Right kidney (tissue), 1 donor: ENCODE measurements at regions not wholly inside any gene's neighbourhood (a gene's known extent, or its start where the extent isn't known, plus 50 kb on each side); places are given as distances from the start of the nearest gene placed in this dataset.

Source experiments
- DNase-seq: peaks from one replicate; pipeline ENCODE4 v3.0.0-alpha.2; 2016

DNA sequence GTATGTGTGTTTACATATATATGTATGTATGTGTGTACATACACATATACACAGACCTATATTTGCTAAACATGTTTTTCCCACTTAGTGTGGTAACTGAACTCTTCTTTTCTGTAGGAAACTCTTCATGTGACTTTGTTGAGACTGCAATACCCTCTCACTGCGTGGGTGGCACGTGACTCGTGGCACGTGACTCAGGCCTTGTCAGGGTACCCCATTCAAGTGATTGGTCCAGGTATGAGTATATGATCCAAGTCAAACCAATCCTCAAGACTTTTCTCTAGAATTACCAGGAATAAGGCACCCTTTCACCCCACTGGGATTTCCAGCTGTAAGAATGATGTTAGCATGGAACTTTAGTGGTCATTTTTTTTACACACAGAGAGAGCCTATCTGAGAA lies 149.2 kb upstream of the KCNK2 start:
- no peak for DNase-seq

- DNase-seq, result no peak
Observed at GRCh38 chr1:214934045-214934444, 148.5 kb upstream of the KCNK2 start.

- no peak for DNase-seq
Observed at GRCh38 chr1:214935258-214935657, 147.3 kb upstream of the KCNK2 start.

DNA sequence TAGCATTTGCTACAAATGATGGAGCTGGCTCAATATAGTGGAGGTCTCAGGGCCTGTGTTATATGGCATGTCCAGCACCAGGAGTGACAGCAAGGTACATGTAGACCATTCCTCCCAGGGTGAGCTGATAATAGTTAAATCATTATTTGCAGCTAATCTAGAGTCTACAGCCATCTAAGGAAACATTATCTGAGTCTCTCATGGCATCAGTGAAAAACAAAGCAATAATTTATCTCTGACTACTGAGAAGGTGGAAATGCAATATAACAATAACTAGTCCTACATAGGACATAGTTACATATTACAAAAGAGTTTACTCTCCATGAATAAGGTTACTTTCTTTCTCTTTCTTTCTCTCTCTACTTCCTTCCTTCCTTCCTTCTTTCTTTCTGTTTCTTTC lies 143.4 kb upstream of the KCNK2 start:
- no peak for DNase-seq

DNA sequence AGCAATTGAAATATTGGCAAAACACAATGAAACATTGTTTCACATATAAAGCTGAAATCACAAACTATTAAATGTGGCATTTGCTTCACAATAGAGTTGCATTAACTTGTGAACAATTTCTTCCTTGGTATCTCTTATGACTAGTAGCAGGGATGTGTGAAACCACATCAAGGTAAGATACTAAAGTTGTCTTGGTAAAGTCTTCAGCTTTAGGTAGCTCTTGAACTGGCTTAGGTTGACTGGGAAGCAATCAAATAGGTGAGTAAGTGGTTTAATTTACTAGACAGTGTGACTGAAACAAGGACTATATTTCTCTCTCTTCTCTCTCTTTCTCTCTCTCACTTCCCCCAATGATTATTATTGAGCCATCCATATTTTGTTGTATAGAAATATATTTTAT lies 141.5 kb upstream of the KCNK2 start:
- no peak for DNase-seq

DNA sequence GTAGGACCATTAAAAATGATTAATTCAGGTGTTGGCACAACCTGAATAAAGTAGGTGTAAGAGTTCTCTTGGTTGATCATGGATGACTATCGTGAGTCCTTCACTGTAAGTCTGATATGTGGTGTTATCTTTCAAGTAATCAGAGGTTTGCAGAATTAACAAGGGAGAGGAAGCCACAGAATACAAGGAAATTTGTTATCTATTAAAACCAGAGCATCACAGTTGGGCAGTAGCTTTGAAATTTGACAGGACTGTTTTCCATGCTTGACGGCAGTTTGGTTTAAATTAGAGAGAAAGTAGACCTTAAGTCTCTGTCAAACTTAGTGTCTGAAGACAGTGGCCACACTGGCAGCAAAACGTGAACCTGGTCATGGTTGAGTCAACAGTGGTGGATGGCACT lies 139.5 kb upstream of the KCNK2 start:
- DNase-seq, result no peak

GRCh38 chr1:214946615-214947014 lies 135.9 kb upstream of the KCNK2 start:
- DNase-seq, result no peak

GRCh38 chr1:214952648-214953047 lies 129.9 kb upstream of the KCNK2 start:
- no peak for DNase-seq

GRCh38 chr1:214953901-214954616 lies 128.5 kb upstream of the KCNK2 start:
- no peak for DNase-seq

DNA sequence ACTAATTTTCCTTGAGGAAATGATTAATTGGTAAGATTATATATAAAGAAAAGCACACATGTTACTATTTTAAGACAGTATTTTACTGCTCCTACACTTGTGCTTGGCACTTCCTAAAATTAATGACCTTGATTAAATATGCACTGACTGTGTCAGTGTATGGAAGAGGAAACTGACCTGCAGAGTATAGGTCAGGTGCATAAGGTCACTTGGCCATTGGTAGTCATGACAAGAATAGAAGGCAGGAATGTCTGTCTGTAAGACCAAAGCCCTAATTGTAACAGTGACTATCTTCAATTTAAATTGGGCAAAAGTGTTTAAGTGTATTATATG lies 128.0 kb upstream of the KCNK2 start:
- no peak for DNase-seq

GRCh38 chr1:214957330-214958137 lies 125.0 kb upstream of the KCNK2 start:
- no peak for DNase-seq

- no peak for DNase-seq
Observed at GRCh38 chr1:214958486-214958885, 124.1 kb upstream of the KCNK2 start.

DNA sequence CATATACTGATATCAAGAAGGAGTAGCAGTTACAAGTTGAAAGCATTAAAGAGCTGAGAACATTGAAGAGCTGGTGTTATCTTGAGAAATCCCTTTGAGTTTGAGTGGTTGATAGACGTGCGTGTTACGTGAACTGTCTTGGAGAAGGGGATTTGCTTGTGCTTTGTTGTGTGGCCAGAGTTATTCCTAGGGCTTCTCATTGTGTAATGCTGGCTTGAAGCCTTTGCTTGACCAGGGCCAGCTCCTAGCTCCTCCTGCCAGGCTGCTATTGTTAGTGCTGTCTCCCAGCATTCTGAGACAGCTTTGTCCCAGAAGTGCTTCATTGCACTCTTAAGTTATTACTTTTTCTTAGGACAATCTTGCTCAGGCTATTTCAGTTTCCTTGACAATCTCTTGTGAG lies 116.2 kb upstream of the KCNK2 start:
- DNase-seq, result no peak

DNA sequence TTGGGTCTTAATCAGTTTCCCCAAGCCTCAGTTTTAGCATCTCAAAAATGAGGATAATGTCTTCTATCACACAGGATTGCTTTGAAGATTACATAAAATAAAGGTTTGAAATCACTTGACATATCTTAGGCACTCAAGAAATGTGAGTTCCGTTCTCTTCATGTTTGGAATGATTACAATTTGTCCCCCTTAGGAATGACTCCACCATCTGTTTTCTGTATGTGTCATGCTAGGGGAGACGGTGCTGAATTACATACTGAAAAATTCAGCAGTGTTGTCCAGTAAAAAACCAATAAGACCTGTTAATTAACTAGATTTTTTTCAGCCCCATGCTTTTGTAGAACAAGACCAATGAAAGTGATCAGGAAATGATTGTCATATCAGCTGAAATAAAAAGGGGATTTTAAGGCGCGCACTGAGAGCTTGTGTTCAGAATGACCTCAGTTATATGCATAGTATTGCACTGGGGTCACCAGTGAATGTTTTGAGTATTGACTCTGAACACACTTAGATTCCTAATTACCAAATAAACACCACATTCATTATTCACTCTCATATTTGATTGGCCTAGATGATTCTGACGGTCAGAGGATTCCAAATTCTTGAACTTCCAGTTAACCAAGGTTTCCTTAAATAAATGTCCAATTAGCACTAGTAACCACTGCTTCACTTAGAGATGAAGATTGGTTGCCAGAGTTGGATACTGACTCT lies 114.5 kb upstream of the KCNK2 start:
- no peak for DNase-seq

DNA sequence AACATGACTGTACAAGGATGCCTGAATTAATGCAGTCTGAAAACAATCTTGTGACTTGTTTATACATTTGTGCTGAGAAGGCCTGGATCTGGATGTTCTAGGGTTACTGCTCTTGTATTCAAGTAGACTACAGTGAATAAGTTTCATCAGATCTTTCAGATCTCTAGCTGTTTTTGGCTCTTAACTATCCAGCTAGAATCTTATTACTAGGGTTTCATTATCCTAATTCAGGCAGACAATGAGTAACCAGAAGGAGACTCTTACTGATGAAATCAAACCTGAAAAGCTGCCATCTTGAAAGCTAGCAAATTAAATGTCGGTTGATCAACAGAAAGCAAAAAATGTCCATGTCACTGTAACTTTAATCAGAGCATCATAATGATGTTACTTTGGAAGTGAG lies 112.5 kb upstream of the KCNK2 start:
- no peak for DNase-seq

- DNase-seq, result no peak
Observed at GRCh38 chr1:214971071-214971470, 111.5 kb upstream of the KCNK2 start.

DNA sequence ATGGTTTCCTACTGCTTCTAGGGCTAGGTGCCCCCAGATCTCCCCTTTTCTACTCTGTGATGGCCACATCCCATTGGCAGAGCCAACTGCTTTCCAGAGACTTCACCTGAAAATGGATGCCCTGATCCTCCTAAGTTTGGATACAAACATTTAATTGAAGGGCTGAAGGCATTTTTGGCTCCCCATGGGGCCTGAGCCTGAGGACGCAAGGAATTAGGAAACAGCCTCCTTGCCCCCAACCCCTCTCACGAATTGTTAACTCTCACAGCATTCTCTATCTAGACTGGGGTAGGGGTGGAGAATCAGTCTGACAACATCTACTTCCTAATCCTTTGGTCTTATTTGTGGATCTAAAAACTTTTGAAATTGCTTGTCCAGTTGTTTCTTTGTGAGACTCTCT lies 108.5 kb upstream of the KCNK2 start:
- DNase-seq, result no peak

DNA sequence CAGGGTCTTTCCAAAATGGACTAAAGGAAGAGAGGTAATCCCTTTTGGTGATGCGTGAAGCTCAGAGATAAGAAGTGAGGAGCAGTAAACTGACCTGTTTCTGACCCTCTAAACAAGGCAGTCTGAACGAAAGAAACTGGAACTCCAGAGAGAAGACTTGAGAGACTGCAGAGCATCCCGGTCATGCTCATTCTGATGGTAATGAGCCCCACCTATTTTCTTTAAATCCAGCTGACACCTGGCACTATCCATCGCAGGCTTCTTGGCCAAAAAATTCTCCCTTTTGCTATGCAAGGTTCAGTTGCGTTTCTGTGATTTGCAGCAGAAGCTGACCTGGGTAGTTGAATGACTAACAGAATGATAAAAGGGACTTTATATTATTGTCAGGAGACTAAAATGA lies 105.9 kb upstream of the KCNK2 start:
- DNase-seq, result no peak

DNA sequence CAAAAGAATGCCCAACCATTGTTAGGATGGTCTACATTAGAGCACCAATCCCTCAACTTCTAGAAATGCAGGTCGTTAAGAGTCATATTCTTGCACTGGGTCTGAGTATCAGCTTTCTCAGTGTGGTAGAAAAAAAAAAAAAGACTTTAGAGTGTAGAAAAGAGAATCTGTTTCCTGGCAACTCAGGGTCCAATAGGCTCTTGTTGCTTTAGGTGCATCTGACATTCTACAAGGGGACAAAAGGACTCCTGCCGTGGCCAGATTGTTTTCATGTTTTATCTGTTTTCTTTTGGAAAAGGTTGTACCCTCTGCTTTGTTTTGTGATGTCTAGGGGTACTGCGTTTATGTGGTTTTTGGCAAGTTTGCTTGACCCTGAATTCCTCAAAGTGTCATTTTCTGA lies 105.4 kb upstream of the KCNK2 start:
- no peak for DNase-seq

GRCh38 chr1:214977700-214978374 lies 104.7 kb upstream of the KCNK2 start:
- no peak for DNase-seq

- no peak for DNase-seq
Observed at GRCh38 chr1:214979191-214979590, 103.3 kb upstream of the KCNK2 start.

DNA sequence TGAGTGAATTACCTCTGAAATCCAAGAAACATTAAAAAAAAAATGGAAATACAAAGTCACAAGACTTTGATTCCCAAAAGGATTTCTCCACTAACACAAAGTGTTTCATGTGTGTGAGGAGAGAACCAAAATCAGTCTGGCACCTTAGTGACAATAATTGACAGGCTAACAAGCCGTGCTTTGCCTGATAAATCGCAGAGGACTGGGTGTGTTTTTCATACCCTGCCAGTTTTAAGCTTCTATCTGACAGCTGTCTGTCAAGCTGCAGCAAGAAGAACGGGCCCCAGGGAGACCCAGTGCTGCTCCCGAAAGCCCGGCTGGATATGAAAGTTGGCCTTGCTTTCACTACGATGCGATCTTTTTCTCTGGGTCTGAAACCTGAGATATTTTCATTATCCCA lies 101.6 kb upstream of the KCNK2 start:
- no peak for DNase-seq
